Activated CD4-positive, alpha-beta T cell treated with anti-CD3 and anti-CD28 coated beads for 36 hours (primary cell): ENCODE measurements at regions not wholly inside any gene's neighbourhood (a gene's known extent, or its start where the extent isn't known, plus 50 kb on each side); places are given as distances from the start of the nearest gene placed in this dataset.

ENCODE experiments used
- ATAC-seq: fragments of 200-7000 bp; cut with Tn5 transposase; one replicate; pipeline ENCODE4 v1.10.0; 2021; ENCODE audit warnings: mild to moderate bottlenecking, moderate library complexity
- CTCF ChIA-PET: fragments of 350-600 bp; sonication (Branson Sonifier 250); formaldehyde crosslinking; loops from one replicate; lab custom pipeline; 2021; ENCODE audit warnings: antibody characterized with exemption; lab: Charles Lee
- POLR2A ChIA-PET: fragments of 350-600 bp; sonication (Branson Sonifier 250); formaldehyde crosslinking; loops from one replicate; lab custom pipeline; 2021; ENCODE audit warnings: antibody characterized with exemption, inconsistent platforms; lab: Charles Lee
- DNase-seq: peaks from one replicate; pipeline ENCODE4 v3.0.0-alpha.2; 2020
- H3K27ac Mint-ChIP-seq: one replicate; pipeline ENCODE4 v1.8.0; 2021; ENCODE audit warnings: mixed read lengths
- H3K27me3 Mint-ChIP-seq: one replicate; pipeline ENCODE4 v1.8.0; 2021; ENCODE audit warnings: mixed read lengths
- H3K36me3 Mint-ChIP-seq: one replicate; pipeline ENCODE4 v1.8.0; 2021; ENCODE audit warnings: low read depth, mixed read lengths
- H3K4me1 Mint-ChIP-seq: one replicate; pipeline ENCODE4 v1.8.0; 2021; ENCODE audit warnings: mixed read lengths
- H3K4me3 Mint-ChIP-seq: one replicate; pipeline ENCODE4 v1.8.0; 2021; ENCODE audit warnings: mild to moderate bottlenecking, moderate library complexity, mixed read lengths
- H3K9me3 Mint-ChIP-seq: one replicate; pipeline ENCODE4 v1.8.0; 2021; ENCODE audit warnings: low read depth, mixed read lengths
- intact Hi-C, 2 experiments: fragments of 100-400 bp; cut with DNase I in 1 of 2; cut with micrococcal nuclease in 1 of 2; formaldehyde crosslinking; loops; one replicate each; pipeline versions ENCODE4 v1.14.2 to v1.15.1; 2022 to 2024; cut with DNase I, micrococcal nuclease

DNA sequence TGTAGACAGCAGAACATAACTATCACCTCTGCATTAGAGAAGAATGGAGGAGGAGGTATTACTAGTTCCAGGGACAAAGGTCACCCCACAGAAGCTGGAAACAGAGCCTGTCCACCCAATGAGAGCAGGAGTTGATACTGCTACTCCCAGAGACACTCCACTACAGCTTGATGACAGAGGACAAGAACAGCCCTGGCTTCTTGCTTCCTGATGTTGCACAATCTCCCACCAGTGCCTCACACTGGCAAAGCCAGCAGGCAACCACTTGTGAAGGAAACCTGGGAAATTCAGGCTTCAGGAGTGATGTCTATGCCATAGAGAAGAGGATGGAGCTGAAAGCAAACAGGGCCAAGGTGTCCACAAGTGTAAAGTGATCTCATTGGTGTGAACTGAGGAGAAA, 78.0 kb upstream of the POU1F1 start:
- Mint-ChIP-seq H3K36me3 (no peaks in the 10 kb centered on the region), H3K27ac (no peak overlapping the region), H3K4me1 (no peaks in the 10 kb centered on the region), H3K4me3 (no peak overlapping the region), H3K27me3 (peaks cover 5% of the 10 kb centered on the region), H3K9me3 (no peaks in the 10 kb centered on the region)
- ATAC-seq (no peak), DNase-seq (no peak)
- intact Hi-C loops: loop anchor here in 1 of 2 experiments (10.0 kb wide), 1 partner anchor 440 kb away; the partner anchor contains the start of gene HTR1F
- ChIA-PET CTCF (interaction anchor here (0.7 kb wide), 1 partner anchor 66 kb away, joined by 3 read pairs; no protein-coding TSS in a partner anchor), POLR2A (no interaction called here)

DNA sequence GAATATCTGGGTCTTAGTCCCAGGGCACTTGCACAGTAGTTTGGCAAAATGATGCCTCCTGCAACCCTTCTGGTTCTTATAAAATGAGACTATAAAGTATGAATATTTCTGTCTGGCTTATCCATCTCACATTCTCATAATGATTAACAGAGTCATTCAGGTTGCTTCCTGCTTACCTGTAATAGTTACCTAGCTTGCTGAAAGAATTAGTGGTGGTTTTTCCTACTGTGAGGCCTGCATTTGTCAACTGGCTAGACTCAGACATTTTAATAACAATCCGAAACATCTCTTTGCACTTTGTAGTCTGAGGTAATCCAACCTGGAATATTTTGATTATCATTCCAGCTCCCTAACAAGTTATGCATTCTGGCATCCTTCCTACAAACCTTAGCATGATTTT, 75.6 kb upstream of the POU1F1 start:
- H3K36me3 Mint-ChIP-seq: no peaks in the 10 kb centered on the region
- H3K27me3 Mint-ChIP-seq: peaks cover 5% of the 10 kb centered on the region
- intact Hi-C loops: loop anchor here (2.0 to 10.0 kb wide), 5 partner anchors 153 to 829 kb away; partner anchors contain the start of gene HTR1F (in 1 of the 2)
- H3K4me1 Mint-ChIP-seq: no peaks in the 10 kb centered on the region
- ATAC-seq: no peak
- POLR2A ChIA-PET: no interaction called here
- no peak overlapping the region for H3K27ac Mint-ChIP-seq
- CTCF ChIA-PET: interaction anchor here (0.6 to 2.4 kb wide), 4 partner anchors 54 to 625 kb away, joined by 3 to 12 read pairs (median 4); no protein-coding TSS in a partner anchor
- no peak for DNase-seq
- H3K4me3 Mint-ChIP-seq: no peak overlapping the region
- H3K9me3 Mint-ChIP-seq: no peaks in the 10 kb centered on the region

DNA sequence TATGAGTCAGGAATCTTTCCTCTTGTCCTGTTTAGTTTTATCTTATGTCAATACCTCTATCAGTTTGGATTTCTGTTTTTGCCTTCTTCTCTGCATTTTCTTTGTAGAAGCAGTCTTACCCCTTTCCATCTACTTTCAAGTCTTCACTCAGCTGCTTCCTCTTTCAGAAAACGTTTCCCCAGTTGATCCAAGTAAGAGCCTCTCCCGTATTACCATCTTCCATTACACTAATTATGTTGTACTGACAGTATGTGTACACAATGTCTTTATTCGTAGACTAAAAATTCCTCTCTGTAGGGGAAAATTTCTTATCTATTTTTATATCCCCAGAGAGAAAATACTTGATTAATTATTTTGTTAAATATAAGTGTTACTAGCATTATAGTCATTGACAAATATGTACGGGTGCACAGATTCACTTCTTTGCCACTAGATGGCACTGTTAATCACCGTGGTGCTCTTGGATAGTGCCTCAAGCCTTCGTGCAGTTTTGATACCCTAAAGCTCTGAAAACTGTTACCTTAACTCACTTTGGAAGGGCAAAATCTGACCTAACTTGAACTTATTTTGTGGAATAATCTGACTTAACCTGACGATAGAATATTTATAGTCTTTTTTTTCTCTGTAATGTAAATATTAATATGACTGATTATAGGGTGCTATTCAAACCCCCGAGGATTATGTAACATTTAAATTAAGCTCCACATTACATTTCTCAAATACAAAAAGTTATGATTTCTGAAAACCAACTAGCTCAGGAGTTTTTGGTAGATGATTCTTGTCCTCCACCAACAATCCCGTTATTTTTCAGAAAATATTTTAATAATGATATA, 74.2 kb upstream of the POU1F1 start:
- H3K4me1 Mint-ChIP-seq: no peaks in the 10 kb centered on the region
- H3K36me3 Mint-ChIP-seq: no peaks in the 10 kb centered on the region
- POLR2A ChIA-PET: interaction anchor here (0.6 kb wide), 1 partner anchor 79 kb away, joined by 3 read pairs; no protein-coding TSS in a partner anchor
- H3K9me3 Mint-ChIP-seq: no peaks in the 10 kb centered on the region
- peak; percentile 85 for ATAC-seq
- peaks cover 5% of the 10 kb centered on the region for H3K27me3 Mint-ChIP-seq
- no peak overlapping the region for H3K27ac Mint-ChIP-seq
- intact Hi-C loops: loop anchor here (1.0 to 10.0 kb wide), 8 partner anchors 154 to 830 kb away; partner anchors contain the start of gene HTR1F (in 1 of the 2)
- peak; percentile 20 for DNase-seq
- CTCF ChIA-PET: interaction anchor here (0.6 to 2.4 kb wide), 23 partner anchors 10 to 830 kb away, joined by 3 to 14 read pairs (median 4); no protein-coding TSS in a partner anchor
- H3K4me3 Mint-ChIP-seq: no peak overlapping the region

DNA sequence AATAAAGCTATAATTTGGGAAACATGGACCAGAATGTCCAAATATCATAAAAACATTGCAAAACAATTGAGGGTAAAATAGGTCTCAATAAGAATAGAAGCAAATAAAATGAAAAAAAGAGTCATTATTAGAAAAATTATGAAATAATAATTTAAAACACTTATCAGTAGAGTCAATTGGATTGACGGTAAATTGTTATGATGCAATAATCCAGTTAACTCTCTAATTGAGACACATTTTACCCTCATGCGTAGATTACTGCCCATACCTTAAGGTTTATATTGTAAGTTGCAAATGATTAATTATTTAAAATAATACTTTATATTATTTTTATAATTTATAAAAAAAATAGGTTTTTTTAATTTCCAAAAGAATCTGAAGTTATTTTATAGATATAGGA, 73.4 kb upstream of the POU1F1 start:
- H3K36me3 Mint-ChIP-seq: no peaks in the 10 kb centered on the region
- no peak overlapping the region for H3K4me3 Mint-ChIP-seq
- DNase-seq: no peak
- intact Hi-C loops: loop anchor here (1.0 to 10.0 kb wide), 8 partner anchors 154 to 831 kb away; partner anchors contain the start of gene HTR1F (in 1 of the 2)
- no peak for ATAC-seq
- POLR2A ChIA-PET: no interaction called here
- H3K4me1 Mint-ChIP-seq: no peaks in the 10 kb centered on the region
- H3K27me3 Mint-ChIP-seq: peaks cover 5% of the 10 kb centered on the region
- H3K9me3 Mint-ChIP-seq: no peaks in the 10 kb centered on the region
- CTCF ChIA-PET: interaction anchor here (0.6 to 2.4 kb wide), 5 partner anchors 54 to 655 kb away, joined by 4 to 14 read pairs (median 7); no protein-coding TSS in a partner anchor
- H3K27ac Mint-ChIP-seq: no peak overlapping the region

DNA sequence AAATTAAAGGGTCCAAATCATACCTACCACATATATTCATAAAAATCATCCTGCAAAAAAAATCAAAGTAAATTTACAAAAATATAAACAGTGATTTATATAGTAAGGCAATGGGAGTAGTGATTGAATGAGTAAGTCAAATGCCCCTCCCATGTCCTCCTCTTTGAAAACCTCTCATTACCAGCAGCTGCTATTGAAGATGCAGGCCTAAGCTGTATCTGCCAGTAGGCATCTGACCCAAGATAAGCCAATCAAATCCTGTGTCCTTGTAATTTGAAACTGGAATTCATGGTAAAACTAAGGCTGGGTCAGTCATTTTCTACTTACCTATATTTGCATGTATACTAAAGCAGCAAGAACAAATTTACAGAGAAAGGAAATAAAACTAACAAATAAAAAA, 60.4 kb upstream of the POU1F1 start:
- H3K27ac Mint-ChIP-seq: no peak overlapping the region

DNA sequence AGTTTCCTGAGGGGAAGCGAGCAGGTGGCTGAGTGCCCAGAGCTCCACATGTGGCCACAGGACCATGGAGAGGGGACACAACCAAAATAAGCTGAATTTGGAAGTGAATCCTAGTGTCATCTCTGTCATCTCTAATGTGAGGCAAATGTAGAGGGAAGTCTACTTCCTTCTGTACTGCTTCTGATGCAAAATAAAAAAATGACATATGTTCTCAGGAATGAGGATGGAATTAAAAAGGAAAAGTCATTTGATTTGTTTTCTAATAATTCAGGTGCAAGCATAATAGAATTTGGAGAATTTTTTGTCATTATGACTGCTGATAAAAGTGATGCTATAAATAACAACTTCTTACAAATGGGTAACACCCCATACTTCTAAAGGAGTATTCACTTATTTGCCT, 59.5 kb upstream of the POU1F1 start:
- CTCF ChIA-PET: interaction anchor here (1.0 kb wide), 1 partner anchor 38 kb away, joined by 3 read pairs; no protein-coding TSS in a partner anchor
- intact Hi-C loops: no loop called here

More for the DNA sequence above, 60.4 kb upstream of the POU1F1 start:
- H3K27me3 Mint-ChIP-seq: peaks cover 2% of the 10 kb centered on the region
- H3K36me3 Mint-ChIP-seq: no peaks in the 10 kb centered on the region
- intact Hi-C loops: no loop called here
- CTCF ChIA-PET: no interaction called here
- peaks cover 1% of the 10 kb centered on the region for H3K9me3 Mint-ChIP-seq
- no peak for ATAC-seq
- H3K4me1 Mint-ChIP-seq: peaks cover 13% of the 10 kb centered on the region
- no peak for DNase-seq
- POLR2A ChIA-PET: no interaction called here
- H3K4me3 Mint-ChIP-seq: no peak overlapping the region

DNA sequence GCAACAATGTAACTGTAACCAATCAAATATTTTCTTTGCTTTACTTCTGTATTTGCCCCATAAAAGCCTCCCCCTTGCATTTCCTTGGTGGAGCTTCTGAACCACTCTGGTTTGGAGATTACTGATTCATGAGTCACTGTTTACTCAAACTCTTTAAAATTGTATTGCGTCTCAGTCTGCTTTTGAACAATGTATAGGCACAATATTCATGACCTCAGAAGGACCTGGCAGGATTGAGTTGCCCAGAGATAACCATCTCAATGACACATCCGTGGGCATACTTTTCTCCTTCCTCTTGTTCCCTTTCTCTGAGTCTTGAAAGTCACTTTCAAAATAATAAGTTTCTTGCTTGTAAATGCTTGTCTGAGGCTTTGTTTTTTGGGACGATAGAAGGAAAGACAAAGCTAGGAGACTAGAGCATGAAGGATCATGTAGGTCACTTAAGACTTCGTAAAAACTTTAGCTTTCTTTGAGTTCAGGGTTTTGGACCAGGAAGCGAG, 57.1 kb upstream of the POU1F1 start:
- peaks cover 2% of the 10 kb centered on the region for H3K27me3 Mint-ChIP-seq
- peak; percentile 9 for DNase-seq
- no peaks in the 10 kb centered on the region for H3K9me3 Mint-ChIP-seq
- H3K4me3 Mint-ChIP-seq: no peak overlapping the region
- no peak overlapping the region for H3K27ac Mint-ChIP-seq
- H3K4me1 Mint-ChIP-seq: peaks cover 13% of the 10 kb centered on the region
- H3K36me3 Mint-ChIP-seq: no peaks in the 10 kb centered on the region
- ChIA-PET POLR2A (no interaction called here), CTCF (interaction anchor here (0.7 to 1.7 kb wide), 2 partner anchors 15 to 43 kb away, joined by 3 read pairs; no protein-coding TSS in a partner anchor)
- intact Hi-C loops: loop anchor here in 1 of 2 experiments (1.0 kb wide), 1 partner anchor 20 kb away; no protein-coding TSS in a partner anchor
- ATAC-seq: peak; percentile 86

More for the DNA sequence above, 59.5 kb upstream of the POU1F1 start:
- H3K27ac Mint-ChIP-seq: no peak overlapping the region
- no peak for ATAC-seq
- peaks cover 2% of the 10 kb centered on the region for H3K27me3 Mint-ChIP-seq
- H3K36me3 Mint-ChIP-seq: no peaks in the 10 kb centered on the region
- POLR2A ChIA-PET: no interaction called here
- no peak for DNase-seq
- H3K9me3 Mint-ChIP-seq: no peaks in the 10 kb centered on the region
- H3K4me3 Mint-ChIP-seq: no peak overlapping the region
- H3K4me1 Mint-ChIP-seq: peaks cover 13% of the 10 kb centered on the region

DNA sequence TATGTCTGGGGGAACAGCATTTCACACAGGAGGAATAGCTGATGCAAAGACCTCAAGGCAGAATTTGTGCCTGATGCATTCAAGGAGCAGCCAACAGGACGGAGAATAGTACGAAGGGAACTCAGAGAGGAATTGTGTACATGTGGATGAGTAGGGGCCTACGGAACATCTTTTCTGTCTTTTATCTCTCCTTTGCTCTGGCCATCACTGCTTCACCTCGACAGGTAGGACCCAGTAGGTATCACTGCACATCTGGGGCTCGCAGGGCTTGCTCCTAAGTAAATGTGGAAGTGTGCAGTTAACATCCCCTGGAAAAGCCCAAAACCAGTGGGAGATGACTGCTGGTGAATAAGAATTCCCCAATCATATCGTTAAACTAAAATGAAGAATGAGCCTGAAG, 56.4 kb upstream of the POU1F1 start:
- no peaks in the 10 kb centered on the region for H3K36me3 Mint-ChIP-seq
- ChIA-PET CTCF (interaction anchor here (0.7 kb wide), 1 partner anchor 43 kb away, joined by 3 read pairs; no protein-coding TSS in a partner anchor), POLR2A (no interaction called here)
- ATAC-seq (no peak), DNase-seq (no peak)
- peaks cover 13% of the 10 kb centered on the region for H3K4me1 Mint-ChIP-seq
- H3K27me3 Mint-ChIP-seq: peaks cover 2% of the 10 kb centered on the region
- H3K9me3 Mint-ChIP-seq: no peaks in the 10 kb centered on the region
- no peak overlapping the region for H3K27ac Mint-ChIP-seq
- no peak overlapping the region for H3K4me3 Mint-ChIP-seq
- intact Hi-C loops: loop anchor here in 1 of 2 experiments (1.0 kb wide), 1 partner anchor 19 kb away; no protein-coding TSS in a partner anchor

DNA sequence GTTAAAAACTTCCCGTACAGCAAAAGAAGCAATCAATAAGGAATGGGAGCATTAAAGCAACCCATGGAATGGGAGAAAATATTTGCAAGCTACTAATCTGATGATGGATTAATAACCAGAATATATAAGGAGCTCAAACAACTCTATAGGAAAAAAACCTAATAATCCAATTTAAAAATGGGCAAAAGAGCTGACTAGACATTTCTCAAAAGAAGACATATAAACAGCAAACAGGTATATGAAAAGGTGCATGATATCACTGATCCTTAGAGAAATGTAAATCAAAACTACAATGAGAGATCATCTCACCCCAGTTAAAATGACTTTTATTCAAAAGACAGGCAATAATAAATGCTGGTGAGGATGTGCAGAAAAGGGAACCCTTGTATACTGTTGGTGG, 52.7 kb upstream of the POU1F1 start:
- DNase-seq (no peak), ATAC-seq (no peak)
- Mint-ChIP-seq H3K4me1 (peaks cover 13% of the 10 kb centered on the region), H3K9me3 (no peaks in the 10 kb centered on the region), H3K27ac (no peak overlapping the region), H3K27me3 (peaks cover 4% of the 10 kb centered on the region), H3K36me3 (no peaks in the 10 kb centered on the region), H3K4me3 (no peak overlapping the region)
- ChIA-PET POLR2A (no interaction called here), CTCF (no interaction called here)
- intact Hi-C loops: no loop called here
